ENCODE measurements at regions not wholly inside any gene's neighbourhood (a gene's known extent, or its start where the extent isn't known, plus 50 kb on each side); places are given as distances from the start of the nearest gene placed in this dataset.

- 14 to 54% (median 15%) methylated on average over 2 of the region's 2 CpGs for WGBS, 3 donors
- no peak overlapping the region for H3K27ac ChIP-seq (ENCODE audit: low read depth, low read length)
These were observed 475.2 kb upstream of the MARCKS start for GRCh38 chr6:113381959-113382358.

- no peak overlapping the region for H3K27ac ChIP-seq (ENCODE audit: low read depth, low read length)
- WGBS, 3 donors, result 64 to 78% (median 70%) methylated on average over 2 of the region's 2 CpGs
These were observed 473.4 kb upstream of the MARCKS start for GRCh38 chr6:113383701-113384100.

GRCh38 chr6:113385020-113385431 is 472.1 kb upstream of the MARCKS start:
- 78 to 84% (median 80%) methylated on average over 2 of the region's 2 CpGs for WGBS, 3 donors

GRCh38 chr6:113388996-113389395 is 468.1 kb upstream of the MARCKS start:
- 64 to 83% (median 83%) methylated on average over 2 of the region's 2 CpGs for WGBS, 3 donors
- H3K27ac ChIP-seq (ENCODE audit: low read depth, low read length), result no peak overlapping the region

More at GRCh38 chr6:113385020-113385431, 472.1 kb upstream of the MARCKS start:
- no peak overlapping the region for H3K27ac ChIP-seq (ENCODE audit: low read depth, low read length)

GRCh38 chr6:113392551-113393055 is 464.5 kb upstream of the MARCKS start:
- no peak overlapping the region for H3K27ac ChIP-seq (ENCODE audit: low read depth, low read length)
- WGBS, 3 donors, result 83 to 90% (median 89%) methylated on average over 3 of the region's 3 CpGs

GRCh38 chr6:113394216-113394615 is 462.9 kb upstream of the MARCKS start:
- no peak overlapping the region for H3K27ac ChIP-seq (ENCODE audit: low read depth, low read length)
- WGBS, 3 donors, result 66 to 85% (median 75%) methylated on average over 4 of the region's 4 CpGs

- no peak overlapping the region for H3K27ac ChIP-seq (ENCODE audit: low read depth, low read length)
- WGBS, 3 donors, result 91 to 94% (median 91%) methylated on average over 2 of the region's 2 CpGs
These were observed 462.4 kb upstream of the MARCKS start for GRCh38 chr6:113394729-113395128.

GRCh38 chr6:113396730-113397129 is 460.4 kb upstream of the MARCKS start:
- WGBS, 3 donors, result 31 to 61% (median 56%) methylated on average over 2 of the region's 2 CpGs
- no peak overlapping the region for H3K27ac ChIP-seq (ENCODE audit: low read depth, low read length)

- WGBS, 3 donors, result 82 to 85% (median 83%) methylated on average over 3 of the region's 3 CpGs
- no peak overlapping the region for H3K27ac ChIP-seq (ENCODE audit: low read depth, low read length)
These were observed 459.9 kb upstream of the MARCKS start for GRCh38 chr6:113397236-113397635.

- WGBS, 3 donors, result 80 to 83% (median 83%) methylated on average over 2 of the region's 2 CpGs
- H3K27ac ChIP-seq (ENCODE audit: low read depth, low read length), result no peak overlapping the region
These were observed 455.9 kb upstream of the MARCKS start for GRCh38 chr6:113401231-113401630.

GRCh38 chr6:113402544-113402943 is 454.6 kb upstream of the MARCKS start:
- 50 to 89% (median 75%) methylated on average over 1 of the region's 1 CpG for WGBS, 3 donors
- no peak overlapping the region for H3K27ac ChIP-seq (ENCODE audit: low read depth, low read length)

- 63 to 87% (median 67%) methylated on average over 6 of the region's 6 CpGs for WGBS, 3 donors
These were observed 453.1 kb upstream of the MARCKS start for GRCh38 chr6:113403966-113404595.

GRCh38 chr6:113405326-113406047 is 451.7 kb upstream of the MARCKS start:
- no peak overlapping the region for H3K27ac ChIP-seq (ENCODE audit: low read depth, low read length)

More at GRCh38 chr6:113403966-113404595, 453.1 kb upstream of the MARCKS start:
- H3K27ac ChIP-seq (ENCODE audit: low read depth, low read length), result no peak overlapping the region

GRCh38 chr6:113406048-113406695 is 451.0 kb upstream of the MARCKS start:
- H3K27ac ChIP-seq (ENCODE audit: low read depth, low read length), result no peak overlapping the region
- 74 to 91% (median 74%) methylated on average over 4 of the region's 4 CpGs for WGBS, 3 donors

GRCh38 chr6:113411011-113411410 is 446.1 kb upstream of the MARCKS start:
- no peak overlapping the region for H3K27ac ChIP-seq (ENCODE audit: low read depth, low read length)

- 99 to 100% (median 100%) methylated on average over 1 of the region's 1 CpG for WGBS, 3 donors
- H3K27ac ChIP-seq (ENCODE audit: low read depth, low read length), result no peak overlapping the region
These were observed 444.4 kb upstream of the MARCKS start for GRCh38 chr6:113412589-113413357.

- H3K27ac ChIP-seq (ENCODE audit: low read depth, low read length), result no peak overlapping the region
- 38 to 44% (median 42%) methylated on average over 3 of the region's 3 CpGs for WGBS, 3 donors
These were observed 442.6 kb upstream of the MARCKS start for GRCh38 chr6:113414511-113414910.

- 68 to 88% (median 83%) methylated on average over 1 of the region's 1 CpG for WGBS, 3 donors
These were observed 441.0 kb upstream of the MARCKS start for GRCh38 chr6:113416170-113416569.

GRCh38 chr6:113420290-113420689 is 436.9 kb upstream of the MARCKS start:
- 52 to 90% (median 69%) methylated on average over 1 of the region's 1 CpG for WGBS, 3 donors
- H3K27ac ChIP-seq (ENCODE audit: low read depth, low read length), result no peak overlapping the region

More at GRCh38 chr6:113416170-113416569, 441.0 kb upstream of the MARCKS start:
- H3K27ac ChIP-seq (ENCODE audit: low read depth, low read length), result no peak overlapping the region

Data from adipose tissue (tissue), 3 donors.